ENCODE measurements at regions not wholly inside any gene's neighbourhood (a gene's known extent, or its start where the extent isn't known, plus 50 kb on each side); places are given as distances from the start of the nearest gene placed in this dataset.

- TF ChIP-seq PHF8 (conservative IDR thresholded peaks at IDR 0.05; ENCODE audit: low read depth, low read length) (no peak), HDAC6 (IDR thresholded peaks at IDR 0.05; ENCODE audit: low read depth, low read length) (no peak), CBX5 (IDR thresholded peaks at IDR 0.05; ENCODE audit: low read depth, low read length) (no peak)
These were observed 89.8 kb upstream of the ELL2 start (continued) for GRCh38 chr5:96051401-96051830.

Measured in H1 (cell line).